Suprapubic skin (tissue), 3 donors: ENCODE measurements at regions not wholly inside any gene's neighbourhood (a gene's known extent, or its start where the extent isn't known, plus 50 kb on each side); places are given as distances from the start of the nearest gene placed in this dataset.

Experiments
- CTCF ChIP-seq, 2 donors: fragments of 200-600 bp in 1 of 2; fragments of 450-650 bp in 1 of 2; sonication (generic) in 1 of 2; IDR thresholded peaks; one replicate each; pipeline ENCODE4 v1.5.1; 2016 to 2019; ENCODE audit warnings: antibody characterized with exemption in 2 of 2, mild to moderate bottlenecking in 1 of 2, moderate library complexity in 1 of 2
- POLR2A ChIP-seq, 2 donors: fragments of 450-650 bp; IDR thresholded peaks; one replicate each; pipeline ENCODE4 v1.6.1; 2017; ENCODE audit warnings: antibody characterized with exemption in 2 of 2, mild to moderate bottlenecking in 2 of 2, moderate library complexity in 2 of 2

GRCh38 chr15:53320816-53321215, 438.6 kb downstream of the WDR72 start:
- TF ChIP-seq CTCF (IDR thresholded peaks at IDR 0.05) (no peak), POLR2A (IDR thresholded peaks at IDR 0.05) (no peak)
